ENCODE measurements at regions not wholly inside any gene's neighbourhood (a gene's known extent, or its start where the extent isn't known, plus 50 kb on each side); places are given as distances from the start of the nearest gene placed in this dataset.

GRCh38 chr1:90612033-90612432 lies 105.1 kb downstream of the BARHL2 start:
- no peak overlapping the region for H3K4me2 ChIP-seq (ENCODE audit: insufficient read depth, low read length)
- no peaks in the 10 kb centered on the region for H3K36me3 ChIP-seq (ENCODE audit: control insufficient read depth in 2 of 2, extremely low read depth in 1 of 2, insufficient read depth in 2 of 2, low read length in 2 of 2)
- H3K9me3 ChIP-seq (replicated peaks; ENCODE audit: control insufficient read depth, insufficient read depth, low read length) = no peaks in the 10 kb centered on the region
- intact Hi-C loops (cut with micrococcal nuclease) (no loop called here), dilution Hi-C loops (cut with MboI; ENCODE audit: extremely low pct_ligation_motif_present, low sequenced_read_pairs) (no loop called here)
- POLR2A ChIA-PET = no interaction called here
- H3K27ac ChIP-seq (ENCODE audit: insufficient read depth, low read depth, low read length) = no peak overlapping the region
- no peak for DNase-seq (ENCODE audit: low read depth, low spot score)
- H4K20me1 ChIP-seq (replicated peaks; ENCODE audit: control insufficient read depth, extremely low read depth, insufficient read depth, low read length) = no peaks in the 10 kb centered on the region
- no peak for FAIRE-seq
- H2AFZ ChIP-seq (ENCODE audit: low read depth, low read length) = no peak overlapping the region
- H3K4me1 ChIP-seq (ENCODE audit: control insufficient read depth, extremely low read depth, insufficient read depth, low read length) = no peaks in the 10 kb centered on the region
- no peaks in the 10 kb centered on the region for H3K9me1 ChIP-seq (replicated peaks; ENCODE audit: control insufficient read depth, extremely low read depth, insufficient read depth, low read length)
- no peaks in the 10 kb centered on the region for H3K79me2 ChIP-seq (ENCODE audit: control insufficient read depth, insufficient read depth, low read length)
- CTCF ChIA-PET = no interaction called here
- no TSS peak for BruUV-seq (replicated peaks)
- H3K9ac ChIP-seq (replicated peaks; ENCODE audit: extremely low read depth, insufficient read depth, low read length) = no peak overlapping the region
- TF ChIP-seq EZH2 (IDR thresholded peaks at IDR 0.05; ENCODE audit: borderline replicate concordance, low read depth, low read length, severe bottlenecking) = no peak
- no peak for TF ChIP-seq POLR2A (IDR thresholded peaks at IDR 0.05; ENCODE audit: low read depth, low read length)
- TF ChIP-seq, protein P1, sequence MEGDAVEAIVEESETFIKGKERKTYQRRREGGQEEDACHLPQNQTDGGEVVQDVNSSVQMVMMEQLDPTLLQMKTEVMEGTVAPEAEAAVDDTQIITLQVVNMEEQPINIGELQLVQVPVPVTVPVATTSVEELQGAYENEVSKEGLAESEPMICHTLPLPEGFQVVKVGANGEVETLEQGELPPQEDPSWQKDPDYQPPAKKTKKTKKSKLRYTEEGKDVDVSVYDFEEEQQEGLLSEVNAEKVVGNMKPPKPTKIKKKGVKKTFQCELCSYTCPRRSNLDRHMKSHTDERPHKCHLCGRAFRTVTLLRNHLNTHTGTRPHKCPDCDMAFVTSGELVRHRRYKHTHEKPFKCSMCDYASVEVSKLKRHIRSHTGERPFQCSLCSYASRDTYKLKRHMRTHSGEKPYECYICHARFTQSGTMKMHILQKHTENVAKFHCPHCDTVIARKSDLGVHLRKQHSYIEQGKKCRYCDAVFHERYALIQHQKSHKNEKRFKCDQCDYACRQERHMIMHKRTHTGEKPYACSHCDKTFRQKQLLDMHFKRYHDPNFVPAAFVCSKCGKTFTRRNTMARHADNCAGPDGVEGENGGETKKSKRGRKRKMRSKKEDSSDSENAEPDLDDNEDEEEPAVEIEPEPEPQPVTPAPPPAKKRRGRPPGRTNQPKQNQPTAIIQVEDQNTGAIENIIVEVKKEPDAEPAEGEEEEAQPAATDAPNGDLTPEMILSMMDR (IDR thresholded peaks at IDR 0.05; ENCODE audit: extremely low read depth in 1 of 2, insufficient read depth in 1 of 2, low read depth in 1 of 2, low read length in 2 of 2) = no peak
- no peak for TF ChIP-seq MAX (IDR thresholded peaks at IDR 0.05; ENCODE audit: insufficient read depth, insufficient read length)
- no peak for TF ChIP-seq MYC (IDR thresholded peaks at IDR 0.05; ENCODE audit: low read depth, low read length)
- no peak for TF ChIP-seq POLR2AphosphoS5 (IDR thresholded peaks at IDR 0.05; ENCODE audit: insufficient read depth, low read depth, low read length)
- no peak for TF ChIP-seq GATA2 (IDR thresholded peaks at IDR 0.05; ENCODE audit: insufficient read depth, insufficient read length, low read depth, low read length)
- no peak for TF ChIP-seq FOS (IDR thresholded peaks at IDR 0.05; ENCODE audit: borderline replicate concordance, insufficient read depth, low read length)
- TF ChIP-seq JUN (IDR thresholded peaks at IDR 0.05; ENCODE audit: borderline replicate concordance, insufficient read depth, insufficient read length, low read depth) = no peak
- no peaks in the 10 kb centered on the region for H3K27me3 ChIP-seq (ENCODE audit: control insufficient read depth in 2 of 2, insufficient read depth in 2 of 2, low read length in 2 of 2)
- H3K4me3 ChIP-seq (replicated peaks in 1 of 3; ENCODE audit: insufficient read depth in 1 of 3, low read depth in 1 of 3, low read length in 3 of 3) = no peak overlapping the region

All from endothelial cell of umbilical vein (primary cell).